ENCODE measurements at regions not wholly inside any gene's neighbourhood (a gene's known extent, or its start where the extent isn't known, plus 50 kb on each side); places are given as distances from the start of the nearest gene placed in this dataset.

- no peaks in the 10 kb centered on the region for H3K36me3 ChIP-seq (ENCODE audit: control insufficient read depth, insufficient read depth, low read length)
- no peak for DNase-seq (ENCODE audit: low read depth)
- TF ChIP-seq CTCF (IDR thresholded peaks at IDR 0.05; ENCODE audit: insufficient read depth, low read length, poor library complexity, severe bottlenecking): no peak
- H3K27me3 ChIP-seq (ENCODE audit: control insufficient read depth, insufficient read depth, low read length): no peaks in the 10 kb centered on the region
- H3K4me3 ChIP-seq (ENCODE audit: low read depth, low read length): no peak overlapping the region
Measured at GRCh38 chr10:10311966-10312365, 705.7 kb upstream of the CELF2 start.

GRCh38 chr10:10313149-10313835 lies 704.4 kb upstream of the CELF2 start:
- no peak for DNase-seq (ENCODE audit: low read depth)
- no peak for TF ChIP-seq CTCF (IDR thresholded peaks at IDR 0.05; ENCODE audit: insufficient read depth, low read length, poor library complexity, severe bottlenecking)
- no peaks in the 10 kb centered on the region for H3K27me3 ChIP-seq (ENCODE audit: control insufficient read depth, insufficient read depth, low read length)
- no peak overlapping the region for H3K4me3 ChIP-seq (ENCODE audit: low read depth, low read length)
- H3K36me3 ChIP-seq (ENCODE audit: control insufficient read depth, insufficient read depth, low read length): no peaks in the 10 kb centered on the region

- no peak for TF ChIP-seq CTCF (IDR thresholded peaks at IDR 0.05; ENCODE audit: insufficient read depth, low read length, poor library complexity, severe bottlenecking)
- no peaks in the 10 kb centered on the region for H3K36me3 ChIP-seq (ENCODE audit: control insufficient read depth, insufficient read depth, low read length)
- DNase-seq (ENCODE audit: low read depth): no peak
- no peaks in the 10 kb centered on the region for H3K27me3 ChIP-seq (ENCODE audit: control insufficient read depth, insufficient read depth, low read length)
- H3K4me3 ChIP-seq (ENCODE audit: low read depth, low read length): no peak overlapping the region
Measured at GRCh38 chr10:10314626-10315025, 703.0 kb upstream of the CELF2 start.

GRCh38 chr10:10315989-10316388 lies 701.7 kb upstream of the CELF2 start:
- no peak for TF ChIP-seq CTCF (IDR thresholded peaks at IDR 0.05; ENCODE audit: insufficient read depth, low read length, poor library complexity, severe bottlenecking)
- no peaks in the 10 kb centered on the region for H3K27me3 ChIP-seq (ENCODE audit: control insufficient read depth, insufficient read depth, low read length)

GRCh38 chr10:10317151-10317550 lies 700.5 kb upstream of the CELF2 start:
- Histone ChIP-seq H3K4me3 (ENCODE audit: low read depth, low read length) (no peak overlapping the region), H3K27me3 (ENCODE audit: control insufficient read depth, insufficient read depth, low read length) (no peaks in the 10 kb centered on the region), H3K36me3 (ENCODE audit: control insufficient read depth, insufficient read depth, low read length) (no peaks in the 10 kb centered on the region)
- DNase-seq (ENCODE audit: low read depth): no peak
- TF ChIP-seq CTCF (IDR thresholded peaks at IDR 0.05; ENCODE audit: insufficient read depth, low read length, poor library complexity, severe bottlenecking): no peak

More at GRCh38 chr10:10315989-10316388, 701.7 kb upstream of the CELF2 start:
- Histone ChIP-seq H3K36me3 (ENCODE audit: control insufficient read depth, insufficient read depth, low read length) (no peaks in the 10 kb centered on the region), H3K4me3 (ENCODE audit: low read depth, low read length) (no peak overlapping the region)
- no peak for DNase-seq (ENCODE audit: low read depth)

GRCh38 chr10:10318856-10319255 lies 698.8 kb upstream of the CELF2 start:
- TF ChIP-seq CTCF (IDR thresholded peaks at IDR 0.05; ENCODE audit: insufficient read depth, low read length, poor library complexity, severe bottlenecking): no peak
- no peak overlapping the region for H3K4me3 ChIP-seq (ENCODE audit: low read depth, low read length)
- H3K36me3 ChIP-seq (ENCODE audit: control insufficient read depth, insufficient read depth, low read length): no peaks in the 10 kb centered on the region
- no peaks in the 10 kb centered on the region for H3K27me3 ChIP-seq (ENCODE audit: control insufficient read depth, insufficient read depth, low read length)
- DNase-seq (ENCODE audit: low read depth): no peak

Measured in kidney epithelial cell (primary cell).